ENCODE measurements at regions not wholly inside any gene's neighbourhood (a gene's known extent, or its start where the extent isn't known, plus 50 kb on each side); places are given as distances from the start of the nearest gene placed in this dataset.

DNA sequence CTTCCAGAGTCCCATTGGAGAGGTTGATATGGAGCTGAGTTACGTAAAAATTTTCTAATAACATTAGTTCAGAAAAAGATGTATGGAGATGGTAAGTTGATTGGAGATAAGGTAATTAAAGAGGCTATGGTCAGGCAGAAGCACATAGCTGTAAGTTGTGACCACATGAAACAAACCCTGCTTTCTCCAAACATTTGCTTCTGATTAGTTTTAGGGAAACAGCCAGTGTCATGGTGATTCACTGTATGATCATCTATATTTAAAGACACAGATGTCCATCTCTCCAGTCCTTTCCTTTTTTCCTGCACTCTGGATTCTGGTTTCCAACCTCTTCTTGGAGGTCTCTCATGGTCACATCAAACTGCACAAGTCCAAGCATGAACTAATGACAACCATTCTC lies 1550.8 kb upstream of the PIK3C3 start:
- TF ChIP-seq, protein P1, sequence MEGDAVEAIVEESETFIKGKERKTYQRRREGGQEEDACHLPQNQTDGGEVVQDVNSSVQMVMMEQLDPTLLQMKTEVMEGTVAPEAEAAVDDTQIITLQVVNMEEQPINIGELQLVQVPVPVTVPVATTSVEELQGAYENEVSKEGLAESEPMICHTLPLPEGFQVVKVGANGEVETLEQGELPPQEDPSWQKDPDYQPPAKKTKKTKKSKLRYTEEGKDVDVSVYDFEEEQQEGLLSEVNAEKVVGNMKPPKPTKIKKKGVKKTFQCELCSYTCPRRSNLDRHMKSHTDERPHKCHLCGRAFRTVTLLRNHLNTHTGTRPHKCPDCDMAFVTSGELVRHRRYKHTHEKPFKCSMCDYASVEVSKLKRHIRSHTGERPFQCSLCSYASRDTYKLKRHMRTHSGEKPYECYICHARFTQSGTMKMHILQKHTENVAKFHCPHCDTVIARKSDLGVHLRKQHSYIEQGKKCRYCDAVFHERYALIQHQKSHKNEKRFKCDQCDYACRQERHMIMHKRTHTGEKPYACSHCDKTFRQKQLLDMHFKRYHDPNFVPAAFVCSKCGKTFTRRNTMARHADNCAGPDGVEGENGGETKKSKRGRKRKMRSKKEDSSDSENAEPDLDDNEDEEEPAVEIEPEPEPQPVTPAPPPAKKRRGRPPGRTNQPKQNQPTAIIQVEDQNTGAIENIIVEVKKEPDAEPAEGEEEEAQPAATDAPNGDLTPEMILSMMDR (IDR thresholded peaks at IDR 0.05; ENCODE audit: low read depth, low read length): no peak
- TF ChIP-seq, protein P2, sequence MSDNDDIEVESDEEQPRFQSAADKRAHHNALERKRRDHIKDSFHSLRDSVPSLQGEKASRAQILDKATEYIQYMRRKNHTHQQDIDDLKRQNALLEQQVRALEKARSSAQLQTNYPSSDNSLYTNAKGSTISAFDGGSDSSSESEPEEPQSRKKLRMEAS (IDR thresholded peaks at IDR 0.05; ENCODE audit: low read depth, low read length): no peak
